NCI-H82 (cell line): ENCODE measurements at regions not wholly inside any gene's neighbourhood (a gene's known extent, or its start where the extent isn't known, plus 50 kb on each side); places are given as distances from the start of the nearest gene placed in this dataset.
A peak's percentile ranks its signal among the peaks of the same experiment; 100 is the strongest.
"Not testable (repeated sequence)": the region's sequence is repeated elsewhere in the genome, so short reads cannot be mapped to it uniquely, and the experiment has no call there.

Experiments
- DNase-seq: peaks from one replicate; lab custom pipeline; 2025; lab: John Stamatoyannopoulos, UW

GRCh38 chr2:234558642-234559041 lies 61.8 kb upstream of the ARL4C start:
- DNase-seq, result no peak

GRCh38 chr2:234556848-234557573 lies 60.1 kb upstream of the ARL4C start:
- no peak for DNase-seq

- DNase-seq, result no peak
Measured at GRCh38 chr2:234555616-234556249, 58.9 kb upstream of the ARL4C start.

GRCh38 chr2:234555161-234555560 lies 58.3 kb upstream of the ARL4C start:
- no peak for DNase-seq

GRCh38 chr2:234553223-234553622 lies 56.3 kb upstream of the ARL4C start:
- DNase-seq, result not testable (repeated sequence)

- peak; percentile 89 for DNase-seq
Measured at GRCh38 chr2:234550511-234551107, 53.7 kb upstream of the ARL4C start.

GRCh38 chr2:234550056-234550455 lies 53.2 kb upstream of the ARL4C start:
- no peak for DNase-seq

- no peak for DNase-seq
Measured at GRCh38 chr2:234548695-234549420, 52.0 kb upstream of the ARL4C start.

GRCh38 chr2:234546770-234547169 lies 49.9 kb upstream of the ARL4C start:
- DNase-seq, result no peak
